Liver (tissue), 3 donors: ENCODE measurements at regions not wholly inside any gene's neighbourhood (a gene's known extent, or its start where the extent isn't known, plus 50 kb on each side); places are given as distances from the start of the nearest gene placed in this dataset.

Source experiments
- ATF3 ChIP-seq: IDR thresholded peaks from 2 replicates; pipeline ENCODE4 v1.6.1; 2016; ENCODE audit warnings: antibody characterized with exemption
- EGR1 ChIP-seq, 2 donors: IDR thresholded peaks; 2 replicates each; pipeline ENCODE4 v1.6.1; 2016 to 2018; ENCODE audit warnings: antibody characterized with exemption in 2 of 2, low read depth in 2 of 2
- FOXA1 ChIP-seq: IDR thresholded peaks from 2 replicates; pipeline ENCODE4 v1.6.1; 2016; ENCODE audit warnings: antibody characterized with exemption
- HNF4G ChIP-seq: IDR thresholded peaks from 2 replicates; pipeline ENCODE4 v1.6.1; 2016; ENCODE audit warnings: antibody characterized with exemption
- JUND ChIP-seq, 2 donors: IDR thresholded peaks; 2 replicates each; pipeline ENCODE4 v1.6.1; 2016; ENCODE audit warnings: antibody characterized with exemption in 2 of 2
- RAD21 ChIP-seq, 2 donors: IDR thresholded peaks; 2 replicates each; pipeline ENCODE4 v1.6.1; 2016; ENCODE audit warnings: antibody characterized with exemption in 2 of 2, mild to moderate bottlenecking in 2 of 2
- REST ChIP-seq: IDR thresholded peaks from 2 replicates; pipeline ENCODE4 v1.6.1; 2016; ENCODE audit warnings: antibody characterized with exemption, mild to moderate bottlenecking
- RXRA ChIP-seq, 2 donors: IDR thresholded peaks; 2 replicates each; pipeline ENCODE4 v1.6.1; 2017 to 2018; ENCODE audit warnings: antibody characterized with exemption in 2 of 2, mild to moderate bottlenecking in 1 of 2
- SP1 ChIP-seq: IDR thresholded peaks from 2 replicates; pipeline ENCODE4 v1.6.1; 2018; ENCODE audit warnings: antibody characterized with exemption, mild to moderate bottlenecking
- TAF1 ChIP-seq: conservative IDR thresholded peaks from 2 replicates; pipeline ENCODE4 v1.6.1; 2016; ENCODE audit warnings: antibody characterized with exemption, mild to moderate bottlenecking
- YY1 ChIP-seq: IDR thresholded peaks from 2 replicates; pipeline ENCODE4 v1.6.1; 2016; ENCODE audit warnings: antibody characterized with exemption, mild to moderate bottlenecking
- TF ChIP-seq, protein P1 (sequence below): fragments of 150-350 bp; IDR thresholded peaks from 2 replicates; pipeline ENCODE4 v1.5.1; 2017; ENCODE audit warnings: improper control_type of control experiment, low read depth, low read length; ENCODE audit not compliant: missing input control
- TF ChIP-seq, protein P2 (sequence below): IDR thresholded peaks from 2 replicates; pipeline ENCODE4 v1.6.1; 2016; ENCODE audit warnings: antibody characterized with exemption
- donor health status: healthy.
- donor health status: healthy.

GRCh38 chr15:31156808-31157207, 55.3 kb upstream of the TRPM1 start:
- TF ChIP-seq, protein P1, sequence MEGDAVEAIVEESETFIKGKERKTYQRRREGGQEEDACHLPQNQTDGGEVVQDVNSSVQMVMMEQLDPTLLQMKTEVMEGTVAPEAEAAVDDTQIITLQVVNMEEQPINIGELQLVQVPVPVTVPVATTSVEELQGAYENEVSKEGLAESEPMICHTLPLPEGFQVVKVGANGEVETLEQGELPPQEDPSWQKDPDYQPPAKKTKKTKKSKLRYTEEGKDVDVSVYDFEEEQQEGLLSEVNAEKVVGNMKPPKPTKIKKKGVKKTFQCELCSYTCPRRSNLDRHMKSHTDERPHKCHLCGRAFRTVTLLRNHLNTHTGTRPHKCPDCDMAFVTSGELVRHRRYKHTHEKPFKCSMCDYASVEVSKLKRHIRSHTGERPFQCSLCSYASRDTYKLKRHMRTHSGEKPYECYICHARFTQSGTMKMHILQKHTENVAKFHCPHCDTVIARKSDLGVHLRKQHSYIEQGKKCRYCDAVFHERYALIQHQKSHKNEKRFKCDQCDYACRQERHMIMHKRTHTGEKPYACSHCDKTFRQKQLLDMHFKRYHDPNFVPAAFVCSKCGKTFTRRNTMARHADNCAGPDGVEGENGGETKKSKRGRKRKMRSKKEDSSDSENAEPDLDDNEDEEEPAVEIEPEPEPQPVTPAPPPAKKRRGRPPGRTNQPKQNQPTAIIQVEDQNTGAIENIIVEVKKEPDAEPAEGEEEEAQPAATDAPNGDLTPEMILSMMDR, result no peak
- TF ChIP-seq EGR1 (IDR thresholded peaks at IDR 0.05; ENCODE audit: low read depth in 2 of 2) (no peak), JUND (IDR thresholded peaks at IDR 0.05) (no peak), TAF1 (no peak), ATF3 (no peak), SP1 (no peak), HNF4G (no peak), RAD21 (IDR thresholded peaks at IDR 0.05) (no peak), FOXA1 (no peak), RXRA (IDR thresholded peaks at IDR 0.05) (no peak), REST (no peak), YY1 (no peak)
- TF ChIP-seq, protein P2, sequence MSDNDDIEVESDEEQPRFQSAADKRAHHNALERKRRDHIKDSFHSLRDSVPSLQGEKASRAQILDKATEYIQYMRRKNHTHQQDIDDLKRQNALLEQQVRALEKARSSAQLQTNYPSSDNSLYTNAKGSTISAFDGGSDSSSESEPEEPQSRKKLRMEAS, result no peak
